ENCODE measurements at regions not wholly inside any gene's neighbourhood (a gene's known extent, or its start where the extent isn't known, plus 50 kb on each side); places are given as distances from the start of the nearest gene placed in this dataset.

- DNase-seq (ENCODE audit: low spot score): no peak
Measured at GRCh38 chr15:38861108-38861507, 296.5 kb upstream of the RASGRP1 start.

DNA sequence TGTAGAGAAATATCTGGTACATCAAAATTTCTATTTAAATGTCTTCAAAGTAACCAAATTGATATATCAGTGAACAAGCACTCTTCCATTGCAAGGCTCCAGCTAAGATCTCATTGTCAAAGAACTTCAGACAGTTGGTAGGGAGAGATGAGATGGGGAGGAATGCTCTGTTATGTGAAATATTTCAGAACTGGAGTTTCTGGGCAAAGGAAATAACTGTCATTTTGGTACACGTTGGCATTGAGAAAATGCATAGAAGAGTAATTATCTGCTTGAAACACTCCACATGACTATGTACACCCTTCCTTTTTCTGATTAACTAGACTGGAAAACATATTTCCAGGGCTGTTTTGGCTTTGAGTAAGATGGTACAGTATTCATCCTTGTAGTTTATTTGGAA, 297.5 kb upstream of the RASGRP1 start:
- no peak for DNase-seq (ENCODE audit: low spot score)

DNA sequence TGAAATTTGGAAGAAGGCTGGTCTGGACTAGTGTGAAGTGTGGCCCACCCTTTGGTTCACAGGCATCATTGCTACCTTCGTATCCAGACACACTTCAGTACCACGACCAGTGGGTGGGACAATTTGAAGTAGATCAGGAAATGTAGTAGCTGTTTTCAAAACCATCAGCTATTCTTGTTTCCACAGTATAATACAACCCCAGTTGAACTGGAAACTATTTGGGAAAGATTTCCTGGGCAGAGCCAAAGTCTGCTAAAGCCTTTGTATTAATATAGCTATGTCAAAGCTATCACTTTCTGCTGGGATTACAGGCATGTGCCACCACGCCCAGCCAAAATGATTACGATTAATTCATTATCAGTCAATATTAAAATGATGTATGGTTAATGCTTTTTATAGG, 298.8 kb upstream of the RASGRP1 start:
- DNase-seq (ENCODE audit: low spot score): no peak

DNA sequence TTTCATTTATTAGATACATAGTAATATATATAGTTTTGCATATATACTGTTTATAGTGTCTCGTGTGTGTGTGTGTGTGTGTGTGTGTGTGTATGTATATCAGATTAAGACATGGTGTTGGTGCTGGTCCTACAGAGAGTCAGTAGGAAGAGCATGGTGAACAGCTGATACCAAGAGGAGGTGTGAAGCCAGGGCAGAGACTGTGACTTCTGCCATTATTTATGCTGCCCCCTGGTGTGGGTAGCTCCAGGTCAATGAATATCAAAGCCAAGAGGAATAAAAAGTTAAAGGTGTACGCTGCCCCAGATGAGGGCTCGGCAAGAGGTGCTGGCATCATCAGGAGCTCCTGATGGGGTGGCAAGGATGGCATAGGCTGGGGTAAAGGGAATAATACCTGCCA, 299.5 kb upstream of the RASGRP1 start:
- DNase-seq (ENCODE audit: low spot score): no peak

DNA sequence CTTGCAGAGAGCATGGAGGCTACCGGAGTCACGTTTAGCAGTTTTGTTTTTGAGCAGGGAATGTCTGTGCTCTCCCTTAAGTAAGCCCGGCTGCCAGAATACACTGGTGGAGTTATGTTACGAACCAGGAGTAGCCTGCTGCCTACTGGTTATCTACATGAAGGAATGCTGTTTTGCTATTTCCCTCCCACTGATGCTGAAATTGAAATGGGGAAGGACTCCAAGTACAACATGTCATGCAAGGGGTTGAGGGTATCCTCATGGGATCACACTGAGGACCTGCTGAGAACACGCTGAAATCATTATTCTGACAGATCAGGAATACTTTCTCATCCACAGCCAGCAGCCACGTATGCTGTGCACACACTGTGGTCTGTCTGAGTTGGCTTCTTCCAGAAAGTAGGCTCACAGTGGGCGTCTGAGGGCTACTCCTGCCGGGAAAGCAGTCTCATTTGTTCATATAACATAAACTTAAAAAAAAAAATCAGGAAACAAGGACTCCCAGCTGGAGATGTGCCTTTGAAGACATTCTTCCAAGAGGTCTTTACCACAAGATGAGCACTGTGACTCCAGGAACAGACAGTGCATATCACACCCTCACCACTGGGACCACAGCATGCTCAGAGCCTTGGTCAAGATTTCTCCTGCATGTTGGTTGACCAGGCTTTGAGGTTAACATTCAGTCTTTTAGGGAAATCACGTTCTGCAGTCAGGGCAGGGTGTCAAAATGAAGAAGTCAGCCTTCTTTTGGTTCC, 300.4 kb upstream of the RASGRP1 start:
- DNase-seq (ENCODE audit: low spot score): no peak

GRCh38 chr15:38867556-38867955, 302.9 kb upstream of the RASGRP1 start:
- no peak for DNase-seq (ENCODE audit: low spot score)

DNA sequence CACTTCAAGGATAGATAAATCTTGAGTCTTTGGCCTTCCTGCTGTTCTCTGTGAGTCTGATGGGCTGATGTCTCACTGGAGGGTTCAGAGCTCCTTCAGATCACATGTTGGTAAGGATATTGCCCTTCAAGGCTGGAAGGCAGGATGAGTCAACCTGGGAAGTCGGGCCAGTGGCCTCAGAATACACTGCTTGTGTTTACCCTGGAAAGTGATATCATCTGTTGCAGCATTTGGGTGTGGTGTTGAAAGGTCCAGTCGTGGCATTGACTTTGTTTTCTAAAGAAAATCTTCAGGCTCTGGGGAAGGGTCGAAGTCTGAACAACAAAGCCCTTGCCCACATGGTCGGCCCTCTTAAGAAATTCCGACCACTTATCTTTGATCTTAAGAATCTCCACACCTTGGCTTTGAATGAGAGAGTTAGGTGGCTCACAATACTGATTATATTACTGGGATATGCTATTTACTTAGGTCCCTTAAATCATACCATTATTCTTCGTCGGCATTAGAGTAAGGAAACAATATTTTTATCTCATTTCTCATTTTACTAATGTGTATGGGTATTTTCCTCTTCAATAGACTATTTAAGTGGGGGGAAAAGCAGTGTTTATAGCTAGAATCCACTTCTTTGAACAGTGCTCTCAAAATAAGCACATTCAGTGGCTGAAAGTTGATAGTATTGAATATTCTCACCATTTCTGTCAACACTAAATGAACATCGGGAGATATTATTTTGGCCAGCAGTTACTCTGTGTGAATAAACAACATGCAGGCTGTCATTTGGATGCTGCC, 303.9 kb upstream of the RASGRP1 start:
- DNase-seq (ENCODE audit: low spot score): peak; percentile 23

DNA sequence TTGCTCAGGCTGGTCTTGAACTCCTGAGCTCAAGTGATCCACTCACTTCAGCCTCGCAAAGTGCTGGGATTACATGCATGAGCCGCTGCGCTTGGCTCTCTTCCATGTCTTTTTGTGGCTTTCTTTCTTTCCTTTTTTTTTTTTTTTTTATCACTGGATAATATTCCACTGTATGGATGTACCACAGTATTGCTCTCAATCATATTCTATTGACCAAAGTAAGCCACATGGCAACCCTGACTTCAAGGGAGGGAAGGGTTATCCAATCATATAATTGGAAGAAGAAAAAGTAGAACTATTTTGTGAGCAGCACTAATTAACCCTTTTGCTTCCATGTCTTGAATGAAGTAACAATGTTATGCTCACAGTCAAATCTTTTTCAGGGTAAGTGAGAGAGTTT, 307.0 kb upstream of the RASGRP1 start:
- no peak for DNase-seq (ENCODE audit: low spot score)

GRCh38 chr15:38872732-38873131, 308.1 kb upstream of the RASGRP1 start:
- DNase-seq (ENCODE audit: low spot score): no peak

DNA sequence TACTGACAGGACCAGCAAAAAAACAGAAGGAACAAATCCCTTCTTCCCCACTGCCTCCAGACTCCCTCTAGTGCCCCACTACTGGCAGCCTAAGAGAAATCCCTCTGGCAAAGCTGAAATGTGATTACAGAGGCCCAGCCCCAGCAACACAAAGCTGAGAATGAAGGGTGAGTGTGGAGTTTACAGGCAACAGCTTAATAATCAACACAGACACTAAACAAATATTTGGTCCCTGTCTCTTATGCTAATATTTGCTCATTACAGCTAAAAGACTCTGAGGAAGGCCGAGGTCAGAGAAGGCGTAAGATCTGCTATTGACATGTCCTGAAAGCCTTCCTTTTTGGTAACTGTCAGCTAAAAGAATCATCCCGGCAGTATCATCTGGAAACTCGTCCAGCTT, 308.5 kb upstream of the RASGRP1 start:
- no peak for DNase-seq (ENCODE audit: low spot score)

DNA sequence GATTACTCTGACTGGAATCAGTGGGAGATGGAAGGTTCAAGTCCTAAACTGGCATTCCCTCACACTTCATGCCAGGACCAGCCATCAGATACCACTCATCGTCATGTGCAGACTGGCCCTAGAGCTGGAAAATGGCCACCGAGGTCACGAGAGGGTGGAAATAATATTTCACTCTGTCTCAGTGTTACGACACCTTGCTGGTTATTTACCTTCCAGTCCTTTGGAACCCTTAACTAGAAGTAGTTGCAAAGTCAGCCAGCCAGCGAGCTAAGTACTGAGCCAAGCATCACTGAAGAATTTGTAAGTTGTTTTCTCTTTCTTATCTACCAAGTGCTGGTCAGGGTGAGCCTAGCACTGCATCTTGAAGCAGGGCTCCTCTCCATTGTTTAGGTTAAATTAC, 309.9 kb upstream of the RASGRP1 start:
- no peak for DNase-seq (ENCODE audit: low spot score)

GRCh38 chr15:38876211-38876610, 311.6 kb upstream of the RASGRP1 start:
- no peak for DNase-seq (ENCODE audit: low spot score)

DNA sequence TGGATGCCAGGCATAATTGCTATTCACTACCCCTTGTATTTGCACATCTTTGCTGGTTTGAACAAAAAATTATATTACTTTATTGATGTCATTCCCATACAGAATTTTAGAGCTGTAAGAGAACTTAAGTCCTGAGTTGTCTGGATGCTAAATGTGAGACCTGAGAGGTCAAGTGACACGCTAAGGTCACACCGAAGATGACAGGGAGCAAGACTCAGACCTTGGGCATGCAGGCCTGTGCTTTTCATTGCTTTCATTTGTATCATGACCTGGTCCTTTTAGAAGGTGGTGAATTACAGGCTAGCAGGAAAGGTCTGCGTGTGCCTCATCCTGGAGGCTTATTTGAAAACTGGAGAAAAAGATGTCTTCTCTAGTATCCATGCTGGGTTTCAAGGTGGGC, 312.0 kb upstream of the RASGRP1 start:
- no peak for DNase-seq (ENCODE audit: low spot score)

DNA sequence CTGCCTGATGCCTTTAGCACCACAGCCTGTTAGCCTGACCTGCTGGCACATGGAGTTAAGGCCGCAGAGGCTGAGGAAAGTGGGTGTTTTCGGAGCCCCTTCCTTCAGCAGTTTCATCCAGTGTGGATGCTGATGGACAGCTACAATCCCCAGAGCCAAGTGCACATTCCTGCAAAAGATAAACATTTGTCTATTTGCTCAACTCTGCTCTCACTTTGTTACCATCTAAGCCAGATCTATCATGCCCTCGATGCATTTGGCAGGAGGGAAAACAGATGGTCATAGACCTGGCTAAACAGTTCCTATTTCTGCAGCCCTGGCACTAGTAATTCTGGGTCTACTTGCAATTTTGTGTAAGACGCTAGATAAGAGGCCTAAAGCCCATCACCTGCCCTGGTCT, 312.9 kb upstream of the RASGRP1 start:
- DNase-seq (ENCODE audit: low spot score): no peak

GRCh38 chr15:38878026-38878425, 313.4 kb upstream of the RASGRP1 start:
- no peak for DNase-seq (ENCODE audit: low spot score)

GRCh38 chr15:38878926-38879325, 314.3 kb upstream of the RASGRP1 start:
- DNase-seq (ENCODE audit: low spot score): no peak

DNA sequence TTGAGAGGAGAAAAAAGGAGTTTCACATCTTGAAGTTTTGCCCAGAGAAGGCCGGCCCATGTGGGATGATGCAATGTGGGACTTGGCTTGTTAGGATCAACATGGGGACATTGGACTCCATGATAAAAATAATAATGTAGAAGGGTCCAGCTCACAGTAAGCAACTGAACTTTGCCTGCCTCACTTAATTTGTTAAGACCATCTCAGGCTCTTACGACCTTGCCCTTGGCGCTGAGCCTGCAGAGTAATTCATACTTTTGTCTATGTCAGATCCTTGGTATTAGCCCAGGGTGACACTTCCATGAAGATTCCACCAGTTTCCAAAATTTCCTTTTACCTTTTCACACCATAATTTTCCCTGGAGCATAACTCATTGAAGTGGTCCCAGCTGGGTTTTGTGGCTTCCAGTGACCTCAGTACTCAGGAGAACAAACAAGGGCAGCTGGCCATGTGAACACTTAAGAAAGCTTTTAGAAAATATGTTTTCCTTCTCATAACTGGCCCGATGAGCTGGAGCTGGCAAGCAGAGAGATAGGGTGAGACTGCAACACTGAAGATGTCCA, 315.4 kb upstream of the RASGRP1 start:
- DNase-seq (ENCODE audit: low spot score): no peak

GRCh38 chr15:38882221-38882620, 317.6 kb upstream of the RASGRP1 start:
- no peak for DNase-seq (ENCODE audit: low spot score)

DNA sequence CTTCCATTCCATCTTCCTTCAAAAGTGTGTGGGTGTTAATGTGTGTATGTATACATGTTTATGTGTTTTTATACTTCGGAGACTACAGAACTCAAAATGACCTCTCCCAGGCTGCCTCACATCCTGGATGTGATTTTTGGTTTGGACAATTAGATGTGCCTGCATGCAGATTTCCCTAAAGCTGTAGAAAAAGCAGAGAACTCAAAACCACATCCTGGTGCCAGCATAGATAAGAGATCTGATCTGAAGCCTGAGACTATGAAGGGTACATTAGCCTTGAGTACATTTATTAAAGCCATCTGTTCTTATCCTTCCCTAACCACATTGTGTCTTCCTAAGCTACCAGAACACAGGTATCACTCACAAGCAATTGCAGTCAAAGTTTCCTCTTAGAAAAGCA, 319.4 kb upstream of the RASGRP1 start:
- no peak for DNase-seq (ENCODE audit: low spot score)

GRCh38 chr15:38885001-38885400, 320.4 kb upstream of the RASGRP1 start:
- no peak for DNase-seq (ENCODE audit: low spot score)

DNA sequence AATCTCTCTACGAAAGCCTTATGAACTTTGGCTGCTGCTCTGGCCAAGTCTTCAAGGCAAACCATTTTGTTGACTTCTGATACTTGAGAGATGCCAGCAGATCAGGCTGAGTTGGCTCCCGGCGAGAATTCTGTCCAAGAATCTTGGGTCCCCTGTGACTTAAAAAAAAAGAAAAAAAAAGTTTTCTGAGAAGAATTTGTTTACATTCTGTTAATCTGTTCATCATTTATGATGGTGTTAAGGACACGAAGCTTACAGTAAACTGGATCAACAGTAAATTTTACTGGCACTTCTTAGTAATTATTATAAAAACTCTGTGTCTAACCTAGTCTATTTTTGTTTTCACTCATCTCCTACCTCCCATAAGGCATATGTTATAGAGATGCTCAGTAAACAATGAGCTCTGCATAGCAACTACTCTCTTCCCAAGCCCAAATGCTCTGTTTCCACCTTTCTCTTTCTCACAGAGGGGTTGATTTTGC, 320.9 kb upstream of the RASGRP1 start:
- no peak for DNase-seq (ENCODE audit: low spot score)

- no peak for DNase-seq (ENCODE audit: low spot score)
Measured at GRCh38 chr15:38886315-38887163, 321.9 kb upstream of the RASGRP1 start.

Measured in HuH-7 (cell line).